SK-N-SH treated with all-trans-retinoic acid at 6 μM for 48 hours (cell line): ENCODE measurements at regions not wholly inside any gene's neighbourhood (a gene's known extent, or its start where the extent isn't known, plus 50 kb on each side); places are given as distances from the start of the nearest gene placed in this dataset.

ENCODE experiments used
- ATAC-seq: fragments of 200-7000 bp; cut with Tn5 transposase; 3 replicates; pipeline ENCODE4 v1.9.1; 2020; ENCODE audit warnings: mild to moderate bottlenecking, moderate library complexity
- ARNTL ChIP-seq: fragments of 450-650 bp; formaldehyde crosslinking; IDR thresholded peaks from 2 replicates; pipeline ENCODE4 v1.5.0; 2020; ENCODE audit warnings: low read depth, mild to moderate bottlenecking, moderate library complexity, borderline replicate concordance
- CSDC2 ChIP-seq: fragments of 250-450 bp; sonication (Bioruptor Pico); IDR thresholded peaks from 2 replicates; pipeline ENCODE4 v1.5.0; 2020; ENCODE audit warnings: mild to moderate bottlenecking, moderate library complexity
- CSRNP3 ChIP-seq: fragments of 250-450 bp; sonication (Bioruptor Pico); IDR thresholded peaks from 2 replicates; pipeline ENCODE4 v1.5.1; 2021; ENCODE audit warnings: mild to moderate bottlenecking, moderate library complexity
- ESRRG ChIP-seq: fragments of 250-450 bp; sonication (Bioruptor Pico); IDR thresholded peaks from 2 replicates; pipeline ENCODE4 v1.6.1; 2021; ENCODE audit warnings: mild to moderate bottlenecking
- GLIS3 ChIP-seq: fragments of 250-450 bp; sonication (Bioruptor Pico); IDR thresholded peaks from 2 replicates; pipeline ENCODE4 v1.5.0; 2020; ENCODE audit warnings: mild to moderate bottlenecking, moderate library complexity
- ISL1 ChIP-seq: fragments of 250-450 bp; sonication (Bioruptor Pico); IDR thresholded peaks from 2 replicates; pipeline ENCODE4 v2.1.2; 2022; ENCODE audit warnings: mild to moderate bottlenecking, moderate library complexity
- OSR1 ChIP-seq: fragments of 250-450 bp; sonication (Bioruptor Pico); IDR thresholded peaks from 2 replicates; pipeline ENCODE4 v1.8.0; 2022; ENCODE audit warnings: moderate library complexity, mild to moderate bottlenecking, inconsistent platforms
- PPARA ChIP-seq: fragments of 250-450 bp; sonication (Bioruptor Pico); IDR thresholded peaks from 2 replicates; pipeline ENCODE4 v1.5.0; 2020; ENCODE audit warnings: mild to moderate bottlenecking, borderline replicate concordance
- RARB ChIP-seq: fragments of 250-450 bp; sonication (Bioruptor Pico); IDR thresholded peaks from 2 replicates; pipeline ENCODE4 v1.8.0; 2021; ENCODE audit warnings: mild to moderate bottlenecking, moderate library complexity
- SNAI2 ChIP-seq: fragments of 250-450 bp; sonication (Bioruptor Pico); IDR thresholded peaks from 2 replicates; pipeline ENCODE4 v1.5.0; 2020; ENCODE audit warnings: mild to moderate bottlenecking, moderate library complexity
- TOX ChIP-seq: fragments of 250-450 bp; sonication (Bioruptor Pico); IDR thresholded peaks from 2 replicates; pipeline ENCODE4 v1.8.0; 2021; ENCODE audit warnings: mild to moderate bottlenecking, moderate library complexity, borderline replicate concordance
- TSHZ2 ChIP-seq: fragments of 250-450 bp; sonication (Bioruptor Pico); IDR thresholded peaks from 2 replicates; pipeline ENCODE4 v1.5.0; 2020; ENCODE audit warnings: mild to moderate bottlenecking, moderate library complexity
- ZC3H10 ChIP-seq: fragments of 250-450 bp; sonication (Bioruptor Pico); IDR thresholded peaks from 2 replicates; pipeline ENCODE4 v1.5.1; 2021; ENCODE audit warnings: mild to moderate bottlenecking, moderate library complexity
- ZFP3 ChIP-seq: fragments of 250-450 bp; sonication (Bioruptor Pico); IDR thresholded peaks from 2 replicates; pipeline ENCODE4 v1.5.0; 2020; ENCODE audit warnings: mild to moderate bottlenecking, moderate library complexity
- ZFP30 ChIP-seq: fragments of 450-650 bp; formaldehyde crosslinking; IDR thresholded peaks from 2 replicates; pipeline ENCODE4 v1.5.0; 2022; ENCODE audit warnings: mild to moderate bottlenecking, moderate library complexity
- ZNF565 ChIP-seq: fragments of 450-650 bp; formaldehyde crosslinking; conservative IDR thresholded peaks from 2 replicates; pipeline ENCODE4 v1.5.0; 2020; ENCODE audit warnings: low read depth, mild to moderate bottlenecking, moderate library complexity
- ZNF70 ChIP-seq: fragments of 450-650 bp; formaldehyde crosslinking; IDR thresholded peaks from 2 replicates; pipeline ENCODE4 v1.5.0; 2020; ENCODE audit warnings: mild to moderate bottlenecking, moderate library complexity
- ZNF8 ChIP-seq: fragments of 450-650 bp; formaldehyde crosslinking; IDR thresholded peaks from 2 replicates; pipeline ENCODE4 v1.5.0; 2020; ENCODE audit warnings: mild to moderate bottlenecking, moderate library complexity
- TF ChIP-seq, protein P1 (sequence below): fragments of 250-450 bp; sonication (Bioruptor Pico); IDR thresholded peaks from 2 replicates; pipeline ENCODE4 v1.8.0; 2020; ENCODE audit warnings: mild to moderate bottlenecking, moderate library complexity, borderline replicate concordance
- TF ChIP-seq, protein P2 (sequence below): fragments of 250-450 bp; sonication (Bioruptor Pico); IDR thresholded peaks from 2 replicates; pipeline ENCODE4 v1.5.1; 2020; ENCODE audit warnings: low read depth, mild to moderate bottlenecking, moderate library complexity
- TF ChIP-seq, protein P3 (sequence below): fragments of 250-450 bp; sonication (Bioruptor Pico); IDR thresholded peaks from 2 replicates; pipeline ENCODE4 v1.8.0; 2021; ENCODE audit warnings: low read depth, mild to moderate bottlenecking, moderate library complexity, borderline replicate concordance

DNA sequence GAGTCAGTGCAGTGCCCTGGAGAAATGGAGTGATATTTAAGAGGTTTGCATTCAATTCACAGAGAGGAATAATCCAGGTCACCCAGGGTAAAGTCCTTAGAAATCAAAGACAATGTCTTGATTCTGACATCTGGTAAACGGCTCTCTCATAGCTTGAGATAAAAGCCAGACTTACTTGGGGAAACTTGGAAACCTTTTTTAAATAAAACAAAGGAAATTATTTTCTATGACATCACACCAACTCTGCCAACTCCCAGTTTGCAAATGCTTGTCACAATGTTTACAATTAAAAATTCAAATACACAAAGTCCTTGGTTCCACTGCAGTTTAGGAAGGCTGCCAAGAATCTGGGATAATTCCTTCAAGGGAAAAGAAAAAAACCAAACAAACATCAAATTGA, 255.1 kb upstream of the NREP start:
- TF ChIP-seq ISL1 (peak; percentile 33; the same call in 1 of the 2 replicates), CSDC2 (CRISPR knock-in tag) (no peak)
- ATAC-seq: peak; percentile 76

DNA sequence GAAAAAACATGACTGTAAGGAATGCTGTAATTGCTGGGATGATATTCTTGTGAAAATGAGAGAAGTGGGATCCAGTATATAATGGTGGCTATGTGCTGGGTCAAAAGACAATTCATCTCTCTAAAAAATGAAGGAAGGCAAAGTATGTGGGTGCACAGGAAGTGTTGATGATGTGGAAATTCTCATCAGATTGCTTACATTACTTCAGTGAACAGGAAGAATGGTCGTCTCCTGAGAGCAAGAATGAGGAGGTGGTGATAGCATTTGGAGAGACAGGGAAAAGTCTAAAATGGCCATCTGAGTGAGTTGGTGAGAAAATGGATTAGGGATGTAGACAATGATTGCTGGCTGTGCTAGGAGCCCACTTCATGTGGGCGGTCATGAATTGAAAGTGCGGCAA, 253.5 kb upstream of the NREP start:
- ATAC-seq: no peak
- TF ChIP-seq RARB (no peak), ZNF70 (CRISPR knock-in tag) (peak; percentile 62; the same call in 1 of the 2 replicates)
- TF ChIP-seq, protein P1, sequence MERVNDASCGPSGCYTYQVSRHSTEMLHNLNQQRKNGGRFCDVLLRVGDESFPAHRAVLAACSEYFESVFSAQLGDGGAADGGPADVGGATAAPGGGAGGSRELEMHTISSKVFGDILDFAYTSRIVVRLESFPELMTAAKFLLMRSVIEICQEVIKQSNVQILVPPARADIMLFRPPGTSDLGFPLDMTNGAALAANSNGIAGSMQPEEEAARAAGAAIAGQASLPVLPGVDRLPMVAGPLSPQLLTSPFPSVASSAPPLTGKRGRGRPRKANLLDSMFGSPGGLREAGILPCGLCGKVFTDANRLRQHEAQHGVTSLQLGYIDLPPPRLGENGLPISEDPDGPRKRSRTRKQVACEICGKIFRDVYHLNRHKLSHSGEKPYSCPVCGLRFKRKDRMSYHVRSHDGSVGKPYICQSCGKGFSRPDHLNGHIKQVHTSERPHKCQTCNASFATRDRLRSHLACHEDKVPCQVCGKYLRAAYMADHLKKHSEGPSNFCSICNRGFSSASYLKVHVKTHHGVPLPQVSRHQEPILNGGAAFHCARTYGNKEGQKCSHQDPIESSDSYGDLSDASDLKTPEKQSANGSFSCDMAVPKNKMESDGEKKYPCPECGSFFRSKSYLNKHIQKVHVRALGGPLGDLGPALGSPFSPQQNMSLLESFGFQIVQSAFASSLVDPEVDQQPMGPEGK (CRISPR knock-in tag): no peak

DNA sequence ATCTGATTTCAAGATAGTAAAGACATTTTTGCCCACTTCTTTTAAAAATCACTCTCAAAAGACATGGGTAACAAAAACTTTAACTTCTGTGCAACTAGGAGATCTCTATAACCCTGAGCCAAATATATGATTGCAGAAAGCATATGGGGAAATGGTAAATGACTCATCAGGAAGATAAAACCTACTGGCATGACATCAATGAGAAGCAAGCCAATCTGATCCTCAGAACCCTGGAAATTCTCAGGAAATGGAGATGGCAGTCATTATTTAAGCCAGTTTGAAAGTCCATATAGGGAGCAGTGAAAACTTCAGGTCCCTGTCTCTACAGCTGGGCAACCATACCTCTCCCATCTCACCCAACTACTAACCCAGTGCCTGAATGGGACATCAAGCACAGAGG, 249.7 kb upstream of the NREP start:
- ATAC-seq: peak; percentile 59

GRCh38 chr5:112005623-112005930, 248.6 kb upstream of the NREP start:
- TF ChIP-seq TOX (CRISPR knock-in tag) (no peak; the same call in 1 of the 2 replicates), ESRRG (CRISPR knock-in tag) (no peak), TSHZ2 (CRISPR knock-in tag) (no peak), ZNF70 (CRISPR knock-in tag) (no peak), OSR1 (CRISPR knock-in tag) (no peak), ARNTL (CRISPR knock-in tag) (no peak), ZFP30 (CRISPR knock-in tag) (no peak), CSRNP3 (CRISPR knock-in tag) (no peak), PPARA (CRISPR knock-in tag) (no peak), CSDC2 (CRISPR knock-in tag) (no peak), ZC3H10 (no peak), RARB (no peak), SNAI2 (CRISPR knock-in tag) (no peak), ZFP3 (no peak), ZNF8 (CRISPR knock-in tag) (no peak), GLIS3 (CRISPR knock-in tag) (no peak)
- TF ChIP-seq, protein P2, sequence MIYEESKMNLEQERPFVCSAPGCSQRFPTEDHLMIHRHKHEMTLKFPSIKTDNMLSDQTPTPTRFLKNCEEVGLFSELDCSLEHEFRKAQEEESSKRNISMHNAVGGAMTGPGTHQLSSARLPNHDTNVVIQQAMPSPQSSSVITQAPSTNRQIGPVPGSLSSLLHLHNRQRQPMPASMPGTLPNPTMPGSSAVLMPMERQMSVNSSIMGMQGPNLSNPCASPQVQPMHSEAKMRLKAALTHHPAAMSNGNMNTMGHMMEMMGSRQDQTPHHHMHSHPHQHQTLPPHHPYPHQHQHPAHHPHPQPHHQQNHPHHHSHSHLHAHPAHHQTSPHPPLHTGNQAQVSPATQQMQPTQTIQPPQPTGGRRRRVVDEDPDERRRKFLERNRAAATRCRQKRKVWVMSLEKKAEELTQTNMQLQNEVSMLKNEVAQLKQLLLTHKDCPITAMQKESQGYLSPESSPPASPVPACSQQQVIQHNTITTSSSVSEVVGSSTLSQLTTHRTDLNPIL (CRISPR knock-in tag): no peak
- TF ChIP-seq, protein P3, sequence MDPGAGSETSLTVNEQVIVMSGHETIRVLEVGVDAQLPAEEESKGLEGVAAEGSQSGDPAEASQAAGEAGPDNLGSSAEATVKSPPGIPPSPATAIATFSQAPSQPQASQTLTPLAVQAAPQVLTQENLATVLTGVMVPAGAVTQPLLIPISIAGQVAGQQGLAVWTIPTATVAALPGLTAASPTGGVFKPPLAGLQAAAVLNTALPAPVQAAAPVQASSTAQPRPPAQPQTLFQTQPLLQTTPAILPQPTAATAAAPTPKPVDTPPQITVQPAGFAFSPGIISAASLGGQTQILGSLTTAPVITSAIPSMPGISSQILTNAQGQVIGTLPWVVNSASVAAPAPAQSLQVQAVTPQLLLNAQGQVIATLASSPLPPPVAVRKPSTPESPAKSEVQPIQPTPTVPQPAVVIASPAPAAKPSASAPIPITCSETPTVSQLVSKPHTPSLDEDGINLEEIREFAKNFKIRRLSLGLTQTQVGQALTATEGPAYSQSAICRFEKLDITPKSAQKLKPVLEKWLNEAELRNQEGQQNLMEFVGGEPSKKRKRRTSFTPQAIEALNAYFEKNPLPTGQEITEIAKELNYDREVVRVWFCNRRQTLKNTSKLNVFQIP (CRISPR knock-in tag): no peak
- TF ChIP-seq, protein P1 (CRISPR knock-in tag): no peak
- TF ChIP-seq, all 23 proteins: peak for 0

More for the DNA sequence above, 249.7 kb upstream of the NREP start:
- 0 out of 2 replicates have a peak, but pooled peaks have one; percentile 30 for TF ChIP-seq ZFP3
- TF ChIP-seq ISL1: 0 out of 2 replicates have a peak, but pooled peaks have one; percentile 19
- TF ChIP-seq ZNF8 (CRISPR knock-in tag): no peak
- TF ChIP-seq RARB: no peak
- TF ChIP-seq OSR1 (CRISPR knock-in tag): no peak
- TF ChIP-seq ZNF565 (CRISPR knock-in tag): no peak

More at GRCh38 chr5:112005623-112005930, 248.6 kb upstream of the NREP start:
- no peak for ATAC-seq
